Activated CD4-positive, alpha-beta T cell treated with anti-CD3 and anti-CD28 coated beads for 36 hours (primary cell): ENCODE measurements at regions not wholly inside any gene's neighbourhood (a gene's known extent, or its start where the extent isn't known, plus 50 kb on each side); places are given as distances from the start of the nearest gene placed in this dataset.

Source experiments
- ATAC-seq: fragments of 200-7000 bp; cut with Tn5 transposase; one replicate; pipeline ENCODE4 v1.10.0; 2021; ENCODE audit warnings: mild to moderate bottlenecking, moderate library complexity
- CTCF ChIA-PET: fragments of 350-600 bp; sonication (Branson Sonifier 250); formaldehyde crosslinking; loops from one replicate; lab custom pipeline; 2021; ENCODE audit warnings: antibody characterized with exemption; lab: Charles Lee
- POLR2A ChIA-PET: fragments of 350-600 bp; sonication (Branson Sonifier 250); formaldehyde crosslinking; loops from one replicate; lab custom pipeline; 2021; ENCODE audit warnings: antibody characterized with exemption, inconsistent platforms; lab: Charles Lee
- DNase-seq: peaks from one replicate; pipeline ENCODE4 v3.0.0-alpha.2; 2020
- H3K27ac Mint-ChIP-seq: one replicate; pipeline ENCODE4 v1.8.0; 2021; ENCODE audit warnings: mixed read lengths
- H3K27me3 Mint-ChIP-seq: one replicate; pipeline ENCODE4 v1.8.0; 2021; ENCODE audit warnings: mixed read lengths
- H3K36me3 Mint-ChIP-seq: one replicate; pipeline ENCODE4 v1.8.0; 2021; ENCODE audit warnings: low read depth, mixed read lengths
- H3K4me1 Mint-ChIP-seq: one replicate; pipeline ENCODE4 v1.8.0; 2021; ENCODE audit warnings: mixed read lengths
- H3K4me3 Mint-ChIP-seq: one replicate; pipeline ENCODE4 v1.8.0; 2021; ENCODE audit warnings: mild to moderate bottlenecking, moderate library complexity, mixed read lengths
- H3K9me3 Mint-ChIP-seq: one replicate; pipeline ENCODE4 v1.8.0; 2021; ENCODE audit warnings: low read depth, mixed read lengths
- intact Hi-C, 2 experiments: fragments of 100-400 bp; cut with DNase I in 1 of 2; cut with micrococcal nuclease in 1 of 2; formaldehyde crosslinking; loops; one replicate each; pipeline versions ENCODE4 v1.14.2 to v1.15.1; 2022 to 2024; cut with DNase I, micrococcal nuclease

GRCh38 chr20:10915815-10916214 lies 242.0 kb upstream of the JAG1 start:
- DNase-seq (no peak), ATAC-seq (no peak)
- no peak overlapping the region for H3K4me3 Mint-ChIP-seq
- no peaks in the 10 kb centered on the region for H3K4me1 Mint-ChIP-seq
- H3K9me3 Mint-ChIP-seq, result peaks cover 7% of the 10 kb centered on the region
- no peaks in the 10 kb centered on the region for H3K36me3 Mint-ChIP-seq
- CTCF ChIA-PET, result no interaction called here
- no peak overlapping the region for H3K27ac Mint-ChIP-seq
- intact Hi-C loops, result no loop called here
- POLR2A ChIA-PET, result no interaction called here
- no peaks in the 10 kb centered on the region for H3K27me3 Mint-ChIP-seq

GRCh38 chr20:10916312-10916711 lies 242.5 kb upstream of the JAG1 start:
- H3K27ac Mint-ChIP-seq, result no peak overlapping the region
- POLR2A ChIA-PET, result no interaction called here
- no peaks in the 10 kb centered on the region for H3K36me3 Mint-ChIP-seq
- H3K27me3 Mint-ChIP-seq, result no peaks in the 10 kb centered on the region
- intact Hi-C loops, result no loop called here
- H3K4me3 Mint-ChIP-seq, result no peak overlapping the region
- no peak for ATAC-seq
- DNase-seq, result no peak
- H3K4me1 Mint-ChIP-seq, result no peaks in the 10 kb centered on the region
- CTCF ChIA-PET, result no interaction called here
- peaks cover 7% of the 10 kb centered on the region for H3K9me3 Mint-ChIP-seq

- Mint-ChIP-seq H3K4me1 (no peaks in the 10 kb centered on the region), H3K9me3 (peaks cover 7% of the 10 kb centered on the region), H3K36me3 (no peaks in the 10 kb centered on the region), H3K27ac (no peak overlapping the region), H3K4me3 (no peak overlapping the region), H3K27me3 (no peaks in the 10 kb centered on the region)
- ChIA-PET CTCF (no interaction called here), POLR2A (no interaction called here)
- no peak for DNase-seq
- no peak for ATAC-seq
- intact Hi-C loops, result no loop called here
Measured at GRCh38 chr20:10917826-10918225, 244.0 kb upstream of the JAG1 start.

GRCh38 chr20:10919396-10920140 lies 245.8 kb upstream of the JAG1 start:
- Mint-ChIP-seq H3K27ac (no peak overlapping the region), H3K36me3 (no peaks in the 10 kb centered on the region), H3K4me1 (no peaks in the 10 kb centered on the region), H3K4me3 (no peak overlapping the region), H3K9me3 (peaks cover 7% of the 10 kb centered on the region), H3K27me3 (no peaks in the 10 kb centered on the region)
- DNase-seq (no peak), ATAC-seq (no peak)
- intact Hi-C loops, result no loop called here
- POLR2A ChIA-PET, result no interaction called here
- CTCF ChIA-PET, result no interaction called here

GRCh38 chr20:10920396-10920795 lies 246.6 kb upstream of the JAG1 start:
- H3K4me3 Mint-ChIP-seq, result no peak overlapping the region
- intact Hi-C loops, result no loop called here

GRCh38 chr20:10921491-10922010 lies 247.8 kb upstream of the JAG1 start:
- Mint-ChIP-seq H3K27me3 (no peaks in the 10 kb centered on the region), H3K4me3 (no peak overlapping the region), H3K9me3 (peaks cover 7% of the 10 kb centered on the region), H3K27ac (no peak overlapping the region), H3K36me3 (no peaks in the 10 kb centered on the region), H3K4me1 (no peaks in the 10 kb centered on the region)
- intact Hi-C loops, result no loop called here
- CTCF ChIA-PET, result no interaction called here
- POLR2A ChIA-PET, result no interaction called here
- no peak for ATAC-seq
- DNase-seq, result no peak

More at GRCh38 chr20:10920396-10920795, 246.6 kb upstream of the JAG1 start:
- H3K27ac Mint-ChIP-seq, result no peak overlapping the region
- CTCF ChIA-PET, result no interaction called here
- DNase-seq (no peak), ATAC-seq (no peak)
- no peaks in the 10 kb centered on the region for H3K4me1 Mint-ChIP-seq
- H3K27me3 Mint-ChIP-seq, result no peaks in the 10 kb centered on the region
- POLR2A ChIA-PET, result no interaction called here
- H3K36me3 Mint-ChIP-seq, result no peaks in the 10 kb centered on the region
- H3K9me3 Mint-ChIP-seq, result peaks cover 7% of the 10 kb centered on the region

- no peak overlapping the region for H3K27ac Mint-ChIP-seq
- ChIA-PET POLR2A (no interaction called here), CTCF (no interaction called here)
- no peak for DNase-seq
- no peaks in the 10 kb centered on the region for H3K27me3 Mint-ChIP-seq
- H3K36me3 Mint-ChIP-seq, result no peaks in the 10 kb centered on the region
- no peak overlapping the region for H3K4me3 Mint-ChIP-seq
- no peaks in the 10 kb centered on the region for H3K9me3 Mint-ChIP-seq
- H3K4me1 Mint-ChIP-seq, result no peaks in the 10 kb centered on the region
- intact Hi-C loops, result no loop called here
- no peak for ATAC-seq
Measured at GRCh38 chr20:10922506-10922905, 248.7 kb upstream of the JAG1 start.

GRCh38 chr20:10922941-10923340 lies 249.1 kb upstream of the JAG1 start:
- DNase-seq (no peak), ATAC-seq (no peak)
- ChIA-PET CTCF (no interaction called here), POLR2A (no interaction called here)
- no peak overlapping the region for H3K27ac Mint-ChIP-seq
- intact Hi-C loops, result no loop called here
- H3K9me3 Mint-ChIP-seq, result no peaks in the 10 kb centered on the region
- no peak overlapping the region for H3K4me3 Mint-ChIP-seq
- no peaks in the 10 kb centered on the region for H3K27me3 Mint-ChIP-seq
- no peaks in the 10 kb centered on the region for H3K4me1 Mint-ChIP-seq
- no peaks in the 10 kb centered on the region for H3K36me3 Mint-ChIP-seq

- ATAC-seq, result no peak
- H3K36me3 Mint-ChIP-seq, result no peaks in the 10 kb centered on the region
- DNase-seq, result no peak
- CTCF ChIA-PET, result no interaction called here
- intact Hi-C loops, result no loop called here
- no peaks in the 10 kb centered on the region for H3K4me1 Mint-ChIP-seq
- POLR2A ChIA-PET, result no interaction called here
- H3K27ac Mint-ChIP-seq, result no peak overlapping the region
- H3K9me3 Mint-ChIP-seq, result peaks cover 2% of the 10 kb centered on the region
- H3K27me3 Mint-ChIP-seq, result no peaks in the 10 kb centered on the region
- H3K4me3 Mint-ChIP-seq, result no peak overlapping the region
Measured at GRCh38 chr20:10924644-10925201, 250.9 kb upstream of the JAG1 start.

- intact Hi-C loops, result no loop called here
- Mint-ChIP-seq H3K4me3 (no peak overlapping the region), H3K9me3 (peaks cover 4% of the 10 kb centered on the region), H3K4me1 (no peaks in the 10 kb centered on the region), H3K27ac (no peak overlapping the region), H3K27me3 (no peaks in the 10 kb centered on the region), H3K36me3 (no peaks in the 10 kb centered on the region)
- DNase-seq (no peak), ATAC-seq (no peak)
- POLR2A ChIA-PET, result no interaction called here
- CTCF ChIA-PET, result no interaction called here
Measured at GRCh38 chr20:10925767-10926166, 252.0 kb upstream of the JAG1 start.

GRCh38 chr20:10927011-10927583 lies 253.3 kb upstream of the JAG1 start:
- Mint-ChIP-seq H3K27ac (no peak overlapping the region), H3K36me3 (no peaks in the 10 kb centered on the region), H3K27me3 (no peaks in the 10 kb centered on the region), H3K9me3 (peaks cover 14% of the 10 kb centered on the region), H3K4me1 (no peaks in the 10 kb centered on the region), H3K4me3 (no peak overlapping the region)
- no peak for ATAC-seq
- POLR2A ChIA-PET, result no interaction called here
- intact Hi-C loops, result no loop called here
- DNase-seq, result no peak
- CTCF ChIA-PET, result no interaction called here
